ENCODE measurements at regions not wholly inside any gene's neighbourhood (a gene's known extent, or its start where the extent isn't known, plus 50 kb on each side); places are given as distances from the start of the nearest gene placed in this dataset.

GRCh38 chr2:12941203-12941602 lies 224.5 kb downstream of the TRIB2 start:
- TF ChIP-seq EZH2 (IDR thresholded peaks at IDR 0.05): no peak
- no peak for TF ChIP-seq CTCF (IDR thresholded peaks at IDR 0.05)
